ENCODE measurements at regions not wholly inside any gene's neighbourhood (a gene's known extent, or its start where the extent isn't known, plus 50 kb on each side); places are given as distances from the start of the nearest gene placed in this dataset.

- H3K56ac ChIP-seq (ENCODE audit: insufficient read length, low read depth, low read length), result no peak overlapping the region
- H3K18ac ChIP-seq (ENCODE audit: insufficient read length, low read depth, low read length), result no peak overlapping the region
- H4K5ac ChIP-seq (ENCODE audit: insufficient read length, low read depth, low read length), result no peak overlapping the region
- H3K9ac ChIP-seq (ENCODE audit: extremely low read depth, insufficient read length, low read length), result no peak overlapping the region
- H3K14ac ChIP-seq (ENCODE audit: insufficient read depth, low read length), result no peak overlapping the region
- Mint-ChIP-seq H3K27me3 (ENCODE audit: low read depth) (no peaks in the 10 kb centered on the region), H3K9me3 (no peaks in the 10 kb centered on the region), H3K4me3 (no peak overlapping the region), H3K27ac (no peak overlapping the region; a peak in 1 of 7 replicates), H3K4me1 (peaks cover 4 to 14% of the 10 kb centered on the region in 2 experiments), H3K36me3 (ENCODE audit: insufficient read depth in 1 of 3, low read depth in 3 of 3) (no peaks in the 10 kb centered on the region)
- H3K9me3 ChIP-seq (ENCODE audit: control insufficient read depth, low read depth, low read length), result no peaks in the 10 kb centered on the region
- no peaks in the 10 kb centered on the region for H3K79me1 ChIP-seq (ENCODE audit: insufficient read depth, low read depth, low read length, poor library complexity, severe bottlenecking)
- H3K4me2 ChIP-seq (ENCODE audit: insufficient read depth, insufficient read length, low read length), result no peak overlapping the region
- H3K27me3 ChIP-seq (ENCODE audit: insufficient read depth, low read length), result no peaks in the 10 kb centered on the region
- no peak overlapping the region for H3K23ac ChIP-seq (ENCODE audit: insufficient read length, low read depth, low read length)
- DNase-seq, result no peak
- H2AFZ ChIP-seq (ENCODE audit: low read length), result no peak overlapping the region
- no peak overlapping the region for H4K91ac ChIP-seq (ENCODE audit: insufficient read length, low read depth, low read length)
- H2BK5ac ChIP-seq (ENCODE audit: insufficient read length, low read length), result no peak overlapping the region
- no peak for TF ChIP-seq CTCF (conservative IDR thresholded peaks at IDR 0.05)
- H3K4me1 ChIP-seq (ENCODE audit: insufficient read depth, low read length), result no peaks in the 10 kb centered on the region
- WGBS (ENCODE audit: extremely low coverage, insufficient read length, low lambda C conversion rate), result no CpG with 5 or more reads among the region's 2 CpGs
- H2AK5ac ChIP-seq (ENCODE audit: insufficient read length, low read length), result no peak overlapping the region
- no peak overlapping the region for H2BK120ac ChIP-seq (ENCODE audit: low read depth, low read length, poor library complexity, severe bottlenecking)
- no peaks in the 10 kb centered on the region for H4K20me1 ChIP-seq (ENCODE audit: control insufficient read depth, insufficient read depth, insufficient read length)
- no peak overlapping the region for H2BK12ac ChIP-seq (ENCODE audit: insufficient read length, low read depth, low read length)
- H3K79me2 ChIP-seq (ENCODE audit: insufficient read depth, low read length), result no peaks in the 10 kb centered on the region
- H2BK20ac ChIP-seq (ENCODE audit: low read depth, low read length, poor library complexity, severe bottlenecking), result no peak overlapping the region
- H3K27ac ChIP-seq (ENCODE audit: insufficient read length, low read depth, low read length), result no peak overlapping the region
- H3K4ac ChIP-seq (ENCODE audit: low read depth, low read length), result no peak overlapping the region
- no peaks in the 10 kb centered on the region for H3K23me2 ChIP-seq (ENCODE audit: insufficient read length, low read depth, low read length, poor library complexity, severe bottlenecking)
- H3T11ph ChIP-seq (ENCODE audit: low read length), result no peak overlapping the region
- H4K8ac ChIP-seq (replicated peaks; ENCODE audit: insufficient read length, low read depth, low read length), result no peak overlapping the region
- H2BK15ac ChIP-seq (ENCODE audit: low read depth, low read length), result no peak overlapping the region
Observed at GRCh38 chr4:31021008-31021407, 300.8 kb downstream of the PCDH7 start.

Data from H9 (cell line).